ENCODE measurements at regions not wholly inside any gene's neighbourhood (a gene's known extent, or its start where the extent isn't known, plus 50 kb on each side); places are given as distances from the start of the nearest gene placed in this dataset.

GRCh38 chr2:236991874-236992273, 93.8 kb upstream of the COPS8 start:
- TF ChIP-seq EZH2 (optimal IDR thresholded peaks at IDR 0.05; ENCODE audit: low read depth, low read length) = no peak
- TF ChIP-seq CTCF (IDR thresholded peaks at IDR 0.05; ENCODE audit: low read length) = no peak
- no peak for TF ChIP-seq EZH2phosphoT487 (IDR thresholded peaks at IDR 0.05; ENCODE audit: low read length)
- no peak overlapping the region for H3K27ac ChIP-seq (ENCODE audit: low read length)
- H3K9ac ChIP-seq (ENCODE audit: low read length) = no peak overlapping the region
- H3K9me2 ChIP-seq (replicated peaks; ENCODE audit: insufficient read depth, low read length) = no peaks in the 10 kb centered on the region
- H3K4me1 ChIP-seq (ENCODE audit: low read length) = no peaks in the 10 kb centered on the region
- H3K4me3 ChIP-seq (ENCODE audit: low read length) = no peak overlapping the region
- H4K20me1 ChIP-seq (ENCODE audit: insufficient read depth, low read length) = no peaks in the 10 kb centered on the region
- H3K36me3 ChIP-seq (replicated peaks; ENCODE audit: insufficient read depth, low read length) = no peaks in the 10 kb centered on the region
- no peak for DNase-seq
- H3K79me2 ChIP-seq (ENCODE audit: low read length) = no peaks in the 10 kb centered on the region
- H2AFZ ChIP-seq (ENCODE audit: low read length) = no peak overlapping the region
- no peaks in the 10 kb centered on the region for H3K9me3 ChIP-seq (replicated peaks; ENCODE audit: insufficient read depth, low read length)
- H3F3A ChIP-seq (ENCODE audit: insufficient read depth, low read length) = no peaks in the 10 kb centered on the region
- H3K27me3 ChIP-seq (replicated peaks; ENCODE audit: insufficient read depth, low read length) = no peaks in the 10 kb centered on the region
- H3K4me2 ChIP-seq (ENCODE audit: low read depth, low read length) = no peak overlapping the region

- Histone ChIP-seq H3K27ac (ENCODE audit: low read length) (no peak overlapping the region), H3K27me3 (replicated peaks; ENCODE audit: insufficient read depth, low read length) (no peaks in the 10 kb centered on the region), H3K79me2 (ENCODE audit: low read length) (no peaks in the 10 kb centered on the region), H2AFZ (ENCODE audit: low read length) (no peak overlapping the region), H3F3A (ENCODE audit: insufficient read depth, low read length) (no peaks in the 10 kb centered on the region), H4K20me1 (ENCODE audit: insufficient read depth, low read length) (no peaks in the 10 kb centered on the region), H3K9me2 (replicated peaks; ENCODE audit: insufficient read depth, low read length) (no peaks in the 10 kb centered on the region), H3K9ac (ENCODE audit: low read length) (no peak overlapping the region), H3K4me2 (ENCODE audit: low read depth, low read length) (no peak overlapping the region), H3K4me1 (ENCODE audit: low read length) (no peaks in the 10 kb centered on the region), H3K36me3 (replicated peaks; ENCODE audit: insufficient read depth, low read length) (no peaks in the 10 kb centered on the region), H3K9me3 (replicated peaks; ENCODE audit: insufficient read depth, low read length) (no peaks in the 10 kb centered on the region), H3K4me3 (ENCODE audit: low read length) (no peak overlapping the region)
- TF ChIP-seq EZH2 (optimal IDR thresholded peaks at IDR 0.05; ENCODE audit: low read depth, low read length) = no peak
- TF ChIP-seq EZH2phosphoT487 (IDR thresholded peaks at IDR 0.05; ENCODE audit: low read length) = no peak
- TF ChIP-seq CTCF (IDR thresholded peaks at IDR 0.05; ENCODE audit: low read length) = no peak
- DNase-seq = no peak
Observed at GRCh38 chr2:236993286-236993685, 92.4 kb upstream of the COPS8 start.

DNA sequence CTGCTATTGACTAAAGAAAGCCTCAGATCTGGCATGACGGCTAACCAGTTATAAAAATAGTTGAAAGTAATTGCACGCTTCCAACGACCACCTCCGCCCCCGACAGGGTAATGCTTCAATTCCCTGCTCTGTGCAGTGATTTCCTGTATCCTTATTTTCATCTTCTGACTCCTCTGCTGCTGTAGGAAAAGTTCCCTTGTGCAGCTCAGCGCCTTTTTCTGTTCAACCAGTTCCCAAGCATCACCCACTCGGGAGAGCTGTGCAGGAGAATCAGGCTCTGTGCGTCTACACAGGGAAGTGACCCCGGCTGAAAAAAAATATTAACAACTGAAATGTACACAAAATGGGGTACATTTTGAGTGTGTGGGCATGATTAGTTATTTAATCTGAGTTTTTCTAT, 91.3 kb upstream of the COPS8 start:
- Histone ChIP-seq H3K27me3 (replicated peaks; ENCODE audit: insufficient read depth, low read length) (no peaks in the 10 kb centered on the region), H3K4me1 (ENCODE audit: low read length) (no peaks in the 10 kb centered on the region), H3K9me2 (replicated peaks; ENCODE audit: insufficient read depth, low read length) (no peaks in the 10 kb centered on the region), H3K27ac (ENCODE audit: low read length) (no peak overlapping the region), H3K9me3 (replicated peaks; ENCODE audit: insufficient read depth, low read length) (no peaks in the 10 kb centered on the region), H3K79me2 (ENCODE audit: low read length) (no peaks in the 10 kb centered on the region), H4K20me1 (ENCODE audit: insufficient read depth, low read length) (no peaks in the 10 kb centered on the region), H3K4me3 (ENCODE audit: low read length) (no peak overlapping the region), H2AFZ (ENCODE audit: low read length) (no peak overlapping the region), H3K36me3 (replicated peaks; ENCODE audit: insufficient read depth, low read length) (no peaks in the 10 kb centered on the region), H3F3A (ENCODE audit: insufficient read depth, low read length) (no peaks in the 10 kb centered on the region), H3K9ac (ENCODE audit: low read length) (no peak overlapping the region), H3K4me2 (ENCODE audit: low read depth, low read length) (no peak overlapping the region)
- DNase-seq = no peak
- TF ChIP-seq EZH2phosphoT487 (IDR thresholded peaks at IDR 0.05; ENCODE audit: low read length) = no peak
- no peak for TF ChIP-seq CTCF (IDR thresholded peaks at IDR 0.05; ENCODE audit: low read length)
- TF ChIP-seq EZH2 (optimal IDR thresholded peaks at IDR 0.05; ENCODE audit: low read depth, low read length) = no peak
